ENCODE measurements at regions not wholly inside any gene's neighbourhood (a gene's known extent, or its start where the extent isn't known, plus 50 kb on each side); places are given as distances from the start of the nearest gene placed in this dataset.
A peak's percentile ranks its signal among the peaks of the same experiment; 100 is the strongest.

DNA sequence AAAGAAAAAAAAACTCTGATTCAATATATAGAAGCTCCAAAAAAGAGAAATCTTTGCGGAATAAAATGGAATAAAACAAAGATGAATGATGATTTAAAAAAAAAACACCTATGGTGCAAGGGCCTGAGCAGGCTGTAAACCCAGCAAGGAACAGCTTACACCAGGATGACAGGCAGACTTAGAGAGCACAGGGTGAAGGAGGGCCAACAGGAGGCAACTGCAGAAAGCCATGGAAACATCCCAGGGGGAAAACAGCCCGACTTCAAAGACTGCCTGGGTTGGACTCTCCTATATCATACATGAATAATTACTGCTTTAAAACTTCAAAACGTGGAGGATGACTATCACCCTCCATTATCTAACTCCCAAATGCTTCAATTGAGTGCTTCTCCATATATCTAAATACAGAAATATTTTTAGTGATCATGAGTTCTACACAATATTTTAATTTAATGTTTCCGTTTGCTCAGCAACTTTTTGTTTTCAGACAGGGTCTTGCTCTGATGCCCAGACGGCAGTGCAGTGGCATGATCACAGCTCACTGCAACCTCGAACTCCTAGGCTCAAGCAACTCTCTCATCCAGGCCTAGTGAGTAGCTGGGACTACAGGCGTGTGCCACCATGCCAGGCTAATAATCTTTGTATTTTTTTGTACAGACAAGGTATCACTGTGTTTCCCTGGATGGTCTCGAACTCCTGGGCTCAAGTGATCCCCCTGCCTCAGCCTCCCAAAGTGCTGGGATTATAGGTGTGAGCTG is 456.2 kb downstream of the TBL1XR1 start:
- no peak for DNase-seq
- Histone ChIP-seq H3K36me3 (ENCODE audit: control insufficient read depth, insufficient read depth, low read length) (no peaks in the 10 kb centered on the region), H3K4me3 (ENCODE audit: low read length) (no peak overlapping the region), H3K27ac (ENCODE audit: low read length) (no peak overlapping the region), H3K9me3 (replicated peaks; ENCODE audit: control insufficient read depth, low read depth, low read length) (no peaks in the 10 kb centered on the region), H3K27me3 (ENCODE audit: control insufficient read depth, insufficient read depth, low read length) (no peaks in the 10 kb centered on the region), H3K4me1 (ENCODE audit: control insufficient read depth, insufficient read depth, low read length) (no peaks in the 10 kb centered on the region)
- WGBS (ENCODE audit: insufficient coverage): 85% methylated on average over 3 of the region's 8 CpGs

DNA sequence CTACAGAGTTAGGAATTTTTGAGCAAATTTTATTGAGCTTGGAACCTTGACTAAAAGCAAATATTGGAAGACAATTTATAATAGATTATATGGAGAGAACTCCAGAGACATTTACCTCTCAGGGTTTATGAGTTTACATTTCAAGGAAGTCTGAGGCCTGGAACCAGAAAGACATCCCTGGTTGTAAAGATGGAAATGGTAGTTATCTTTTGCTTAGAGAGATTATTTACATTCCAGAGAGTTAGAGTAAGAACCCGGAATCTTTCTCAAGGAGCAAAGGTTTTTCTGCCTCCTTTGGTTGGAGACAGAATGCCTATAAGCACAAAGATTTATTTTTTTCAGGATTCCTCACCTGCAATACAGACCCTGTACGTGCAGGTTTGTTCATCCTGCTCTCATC is 458.1 kb downstream of the TBL1XR1 start:
- Histone ChIP-seq H3K27ac (ENCODE audit: low read length) (no peak overlapping the region), H3K36me3 (ENCODE audit: control insufficient read depth, insufficient read depth, low read length) (no peaks in the 10 kb centered on the region), H3K4me1 (ENCODE audit: control insufficient read depth, insufficient read depth, low read length) (no peaks in the 10 kb centered on the region), H3K9me3 (replicated peaks; ENCODE audit: control insufficient read depth, low read depth, low read length) (no peaks in the 10 kb centered on the region), H3K27me3 (ENCODE audit: control insufficient read depth, insufficient read depth, low read length) (no peaks in the 10 kb centered on the region), H3K4me3 (ENCODE audit: low read length) (no peak overlapping the region)
- no peak for DNase-seq
- WGBS (ENCODE audit: insufficient coverage): no CpG with 5 or more reads among the region's 2 CpGs

GRCh38 chr3:176737480-176738110 is 459.7 kb downstream of the TBL1XR1 start:
- no peak overlapping the region for H3K4me3 ChIP-seq (ENCODE audit: low read length)
- no peak for DNase-seq
- no peak overlapping the region for H3K27ac ChIP-seq (ENCODE audit: low read length)
- H3K4me1 ChIP-seq (ENCODE audit: control insufficient read depth, insufficient read depth, low read length): no peaks in the 10 kb centered on the region
- H3K27me3 ChIP-seq (ENCODE audit: control insufficient read depth, insufficient read depth, low read length): no peaks in the 10 kb centered on the region
- 68% methylated on average over 2 of the region's 4 CpGs for WGBS (ENCODE audit: insufficient coverage)
- H3K36me3 ChIP-seq (ENCODE audit: control insufficient read depth, insufficient read depth, low read length): no peaks in the 10 kb centered on the region
- no peaks in the 10 kb centered on the region for H3K9me3 ChIP-seq (replicated peaks; ENCODE audit: control insufficient read depth, low read depth, low read length)

- no peaks in the 10 kb centered on the region for H3K9me3 ChIP-seq (replicated peaks; ENCODE audit: control insufficient read depth, low read depth, low read length)
- H3K4me3 ChIP-seq (ENCODE audit: low read length): no peak overlapping the region
- H3K27me3 ChIP-seq (ENCODE audit: control insufficient read depth, insufficient read depth, low read length): no peaks in the 10 kb centered on the region
- no CpG with 5 or more reads among the region's 5 CpGs for WGBS (ENCODE audit: insufficient coverage)
- DNase-seq: no peak
- H3K27ac ChIP-seq (ENCODE audit: low read length): no peak overlapping the region
- no peaks in the 10 kb centered on the region for H3K36me3 ChIP-seq (ENCODE audit: control insufficient read depth, insufficient read depth, low read length)
- H3K4me1 ChIP-seq (ENCODE audit: control insufficient read depth, insufficient read depth, low read length): no peaks in the 10 kb centered on the region
Measured at GRCh38 chr3:176734146-176734545, 463.1 kb downstream of the TBL1XR1 start.

DNA sequence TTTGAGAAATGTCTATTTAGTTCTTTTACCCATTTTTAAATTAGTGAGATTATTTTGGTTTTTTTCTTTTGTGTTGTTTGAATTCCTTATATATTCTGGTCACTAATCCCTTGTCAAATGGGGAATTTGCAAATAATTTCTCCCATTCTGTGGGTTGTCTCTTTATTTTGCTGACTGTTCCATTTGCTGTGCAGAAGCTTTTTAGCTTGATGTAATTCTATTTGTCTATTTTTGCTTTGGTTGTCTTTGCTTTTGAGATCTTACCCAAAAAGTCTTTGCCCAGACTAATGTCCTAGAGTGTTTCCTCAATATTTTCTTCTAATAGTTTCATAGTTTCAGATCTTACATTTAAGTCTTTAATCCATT is 472.9 kb downstream of the TBL1XR1 start:
- H3K27me3 ChIP-seq (ENCODE audit: control insufficient read depth, insufficient read depth, low read length): no peaks in the 10 kb centered on the region
- no peaks in the 10 kb centered on the region for H3K4me1 ChIP-seq (ENCODE audit: control insufficient read depth, insufficient read depth, low read length)
- no peak overlapping the region for H3K4me3 ChIP-seq (ENCODE audit: low read length)
- H3K36me3 ChIP-seq (ENCODE audit: control insufficient read depth, insufficient read depth, low read length): no peaks in the 10 kb centered on the region
- H3K9me3 ChIP-seq (replicated peaks; ENCODE audit: control insufficient read depth, low read depth, low read length): no peaks in the 10 kb centered on the region
- no peak overlapping the region for H3K27ac ChIP-seq (ENCODE audit: low read length)
- DNase-seq: no peak

- Histone ChIP-seq H3K4me1 (ENCODE audit: control insufficient read depth, insufficient read depth, low read length) (no peaks in the 10 kb centered on the region), H3K4me3 (ENCODE audit: low read length) (no peak overlapping the region), H3K36me3 (ENCODE audit: control insufficient read depth, insufficient read depth, low read length) (no peaks in the 10 kb centered on the region), H3K27ac (ENCODE audit: low read length) (no peak overlapping the region), H3K9me3 (replicated peaks; ENCODE audit: control insufficient read depth, low read depth, low read length) (no peaks in the 10 kb centered on the region), H3K27me3 (ENCODE audit: control insufficient read depth, insufficient read depth, low read length) (no peaks in the 10 kb centered on the region)
- DNase-seq: no peak
Measured at GRCh38 chr3:176723758-176724393, 473.4 kb downstream of the TBL1XR1 start.

DNA sequence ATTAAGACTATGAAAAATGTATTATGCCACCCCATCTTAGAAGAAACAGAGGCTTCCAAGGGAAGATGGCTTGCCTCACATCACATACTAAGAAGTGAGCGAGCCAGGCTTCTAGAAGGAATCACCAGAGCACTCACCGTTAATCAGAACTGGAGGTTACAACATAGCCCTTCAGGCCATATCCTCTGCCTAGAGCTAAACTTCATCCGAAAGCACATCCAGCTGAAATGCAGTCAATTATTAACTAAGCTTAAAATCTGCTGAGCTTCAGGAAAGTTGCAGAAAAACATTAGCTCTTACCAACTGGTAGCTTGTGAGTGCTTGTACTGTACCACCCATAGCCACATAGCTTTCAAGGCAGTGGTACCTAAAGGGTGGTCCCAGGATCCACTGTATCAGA is 483.2 kb downstream of the TBL1XR1 start:
- H3K4me3 ChIP-seq (ENCODE audit: low read length): no peak overlapping the region
- H3K27ac ChIP-seq (ENCODE audit: low read length): no peak overlapping the region
- no peaks in the 10 kb centered on the region for H3K9me3 ChIP-seq (replicated peaks; ENCODE audit: control insufficient read depth, low read depth, low read length)
- DNase-seq: no peak
- WGBS (ENCODE audit: insufficient coverage): 80% methylated on average over 3 of the region's 3 CpGs
- no peaks in the 10 kb centered on the region for H3K27me3 ChIP-seq (ENCODE audit: control insufficient read depth, insufficient read depth, low read length)
- H3K4me1 ChIP-seq (ENCODE audit: control insufficient read depth, insufficient read depth, low read length): no peaks in the 10 kb centered on the region
- H3K36me3 ChIP-seq (ENCODE audit: control insufficient read depth, insufficient read depth, low read length): no peaks in the 10 kb centered on the region

DNA sequence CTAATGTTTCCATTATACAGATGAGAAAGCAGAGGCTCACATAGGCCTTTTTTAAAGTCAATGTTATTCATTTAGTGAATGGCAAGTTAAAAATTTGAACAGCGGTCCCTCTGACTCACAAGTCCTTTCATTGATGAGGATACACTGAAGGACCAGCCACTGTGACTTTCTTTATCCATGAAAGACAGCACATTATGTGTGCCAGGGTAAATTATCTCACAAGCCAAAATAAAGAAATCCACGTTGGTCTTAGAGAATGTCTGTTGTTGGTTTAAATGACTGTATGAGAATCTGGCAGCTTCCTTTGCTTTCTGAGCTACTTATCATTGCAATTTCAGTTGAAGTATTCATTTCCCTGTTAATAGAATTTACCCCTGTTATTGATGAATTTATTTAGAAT is 485.1 kb downstream of the TBL1XR1 start:
- H3K4me1 ChIP-seq (ENCODE audit: control insufficient read depth, insufficient read depth, low read length): no peaks in the 10 kb centered on the region
- H3K27ac ChIP-seq (ENCODE audit: low read length): no peak overlapping the region
- H3K36me3 ChIP-seq (ENCODE audit: control insufficient read depth, insufficient read depth, low read length): no peaks in the 10 kb centered on the region
- H3K9me3 ChIP-seq (replicated peaks; ENCODE audit: control insufficient read depth, low read depth, low read length): no peaks in the 10 kb centered on the region
- no peak for DNase-seq
- no CpG with 5 or more reads among the region's 2 CpGs for WGBS (ENCODE audit: insufficient coverage)
- H3K4me3 ChIP-seq (ENCODE audit: low read length): no peak overlapping the region
- no peaks in the 10 kb centered on the region for H3K27me3 ChIP-seq (ENCODE audit: control insufficient read depth, insufficient read depth, low read length)

- Histone ChIP-seq H3K36me3 (ENCODE audit: control insufficient read depth, insufficient read depth, low read length) (no peaks in the 10 kb centered on the region), H3K9me3 (replicated peaks; ENCODE audit: control insufficient read depth, low read depth, low read length) (no peaks in the 10 kb centered on the region), H3K27ac (ENCODE audit: low read length) (no peak overlapping the region), H3K4me1 (ENCODE audit: control insufficient read depth, insufficient read depth, low read length) (no peaks in the 10 kb centered on the region), H3K4me3 (ENCODE audit: low read length) (no peak overlapping the region), H3K27me3 (ENCODE audit: control insufficient read depth, insufficient read depth, low read length) (no peaks in the 10 kb centered on the region)
- WGBS (ENCODE audit: insufficient coverage): no CpG with 5 or more reads among the region's 4 CpGs
- peak; percentile 50 for DNase-seq
Measured at GRCh38 chr3:176699288-176699687, 498.0 kb downstream of the TBL1XR1 start.

GRCh38 chr3:176697284-176697889 is 499.9 kb downstream of the TBL1XR1 start:
- no peak for DNase-seq
- Histone ChIP-seq H3K4me3 (ENCODE audit: low read length) (no peak overlapping the region), H3K27me3 (ENCODE audit: control insufficient read depth, insufficient read depth, low read length) (no peaks in the 10 kb centered on the region), H3K36me3 (ENCODE audit: control insufficient read depth, insufficient read depth, low read length) (no peaks in the 10 kb centered on the region), H3K9me3 (replicated peaks; ENCODE audit: control insufficient read depth, low read depth, low read length) (no peaks in the 10 kb centered on the region), H3K27ac (ENCODE audit: low read length) (no peak overlapping the region), H3K4me1 (ENCODE audit: control insufficient read depth, insufficient read depth, low read length) (no peaks in the 10 kb centered on the region)
- 83% methylated on average over 9 of the region's 9 CpGs for WGBS (ENCODE audit: insufficient coverage)

Data from muscle of leg (tissue), 3 donors.